K562 (cell line): ENCODE measurements at regions not wholly inside any gene's neighbourhood (a gene's known extent, or its start where the extent isn't known, plus 50 kb on each side); places are given as distances from the start of the nearest gene placed in this dataset.

Experiments
- FOXP4 ChIP-seq: sonication (generic); formaldehyde crosslinking; IDR thresholded peaks from 2 replicates; pipeline ENCODE4 v1.8.0; 2022; ENCODE audit warnings: mild to moderate bottlenecking, missing genetic modification reagents, borderline replicate concordance
- NONO ChIP-seq, 2 experiments: fragments of 200-400 bp in 1 of 2; fragments of 450-650 bp in 1 of 2; formaldehyde crosslinking in 1 of 2; IDR thresholded peaks; 2 replicates each; pipeline ENCODE4 v1.6.1; 2017; ENCODE audit warnings: low read depth in 2 of 2, mild to moderate bottlenecking in 2 of 2, moderate library complexity in 2 of 2, low read length in 1 of 2
- NRF1 ChIP-seq, 2 experiments: fragments of 450-650 bp; IDR thresholded peaks in 1 of 2; conservative IDR thresholded peaks in 1 of 2; 2 replicates each; pipeline ENCODE4 v1.6.1; 2014; ENCODE audit warnings: mild to moderate bottlenecking in 2 of 2

DNA sequence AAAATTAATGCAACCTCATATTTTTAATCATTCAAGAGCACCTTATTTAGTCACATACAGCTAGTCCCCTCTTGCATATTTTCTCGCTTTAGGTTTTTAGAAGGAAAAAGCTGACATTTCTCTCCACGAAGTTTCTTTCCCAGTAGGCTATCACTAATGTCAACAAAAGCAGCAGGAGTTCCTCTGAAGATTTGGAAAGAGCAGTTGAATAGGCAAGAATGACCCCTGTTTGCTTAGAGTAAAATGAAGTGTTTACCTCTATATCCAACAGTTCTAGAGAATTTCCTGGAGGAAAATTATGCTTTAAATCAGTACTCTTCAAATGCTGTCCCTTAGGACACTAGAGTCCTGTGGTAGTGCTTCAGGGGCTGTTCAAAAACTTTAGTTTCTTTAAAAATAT is 188.1 kb upstream of the PRKD1 start:
- no peak for TF ChIP-seq NONO (IDR thresholded peaks at IDR 0.05; ENCODE audit: low read depth in 2 of 2, low read length in 1 of 2)
- no peak for TF ChIP-seq NRF1 (conservative IDR thresholded peaks at IDR 0.05 in 1 of 2, IDR thresholded peaks at IDR 0.05 in 1 of 2)
- no peak for TF ChIP-seq FOXP4 (CRISPR knock-in tag)
